H1 (cell line): ENCODE measurements at regions not wholly inside any gene's neighbourhood (a gene's known extent, or its start where the extent isn't known, plus 50 kb on each side); places are given as distances from the start of the nearest gene placed in this dataset.

Source experiments
- CTCF ChIA-PET: fragments of 300-600 bp; sonication (Branson Sonifier 250); formaldehyde crosslinking; loops from one replicate; lab custom pipeline; 2021; ENCODE audit not compliant: partially characterized antibody; lab: Charles Lee
- POLR2A ChIA-PET: fragments of 300-600 bp; sonication (Branson Sonifier 250); formaldehyde crosslinking; loops from one replicate; lab custom pipeline; 2021; ENCODE audit warnings: inconsistent platforms; ENCODE audit not compliant: partially characterized antibody; lab: Charles Lee
- DNase-seq, 2 experiments: peaks; one replicate each; pipeline versions ENCODE4 v3.0.0 to v3.0.0-alpha.2; 2010 to 2022; ENCODE audit warnings: low spot score in 2 of 2, low read depth in 1 of 2, mixed read lengths in 1 of 2
- FAIRE-seq: peaks from 2 replicates; lab custom pipeline; 2011; peaks lifted over from hg19 to GRCh38; lab: Jason Lieb, UNC
- H2AFZ ChIP-seq: 2 replicates; pipeline ENCODE4 v1.8.1; 2012; ENCODE audit warnings: low read length, inconsistent platforms
- H2AK5ac ChIP-seq: 2 replicates; pipeline ENCODE4 v1.6.1; 2013; ENCODE audit warnings: low read depth, low read length
- H2BK120ac ChIP-seq: replicated peaks from 2 replicates; pipeline ENCODE3; 2013; ENCODE audit warnings: low read depth, low read length, inconsistent platforms
- H2BK12ac ChIP-seq: 2 replicates; pipeline ENCODE4 v1.6.1; 2013; ENCODE audit warnings: low read depth, low read length
- H2BK15ac ChIP-seq: 2 replicates; pipeline ENCODE4 v1.6.1; 2013; ENCODE audit warnings: low read length
- H2BK20ac ChIP-seq: 2 replicates; pipeline ENCODE4 v1.6.1; 2013; ENCODE audit warnings: low read length
- H2BK5ac ChIP-seq: 2 replicates; pipeline ENCODE4 v1.6.1; 2013; ENCODE audit warnings: low read depth, low read length
- H3K14ac ChIP-seq: 2 replicates; pipeline ENCODE4 v1.6.1; 2013; ENCODE audit warnings: inconsistent platforms; ENCODE audit not compliant: insufficient read length
- H3K18ac ChIP-seq: 2 replicates; pipeline ENCODE4 v1.6.1; 2013; ENCODE audit warnings: low read length; ENCODE audit errors: extremely low read depth
- H3K23ac ChIP-seq: 2 replicates; pipeline ENCODE4 v1.6.1; 2013; ENCODE audit warnings: inconsistent platforms; ENCODE audit not compliant: insufficient read length
- H3K23me2 ChIP-seq: 2 replicates; pipeline ENCODE4 v1.6.1; 2013; ENCODE audit warnings: low read depth, low read length
- H3K27ac ChIP-seq: 2 replicates; pipeline ENCODE4 v1.6.1; 2011; ENCODE audit warnings: low read depth, low read length, inconsistent platforms
- H3K27me3 ChIP-seq, 4 experiments: replicated peaks in 1 of 4; 1 replicate in 1 of 4; 2 replicates in 3 of 4; pipeline versions ENCODE4 v1.6.1 to v1.8.1; 2011 to 2013; ENCODE audit warnings: low read length in 3 of 4, mild to moderate bottlenecking in 3 of 4, inconsistent platforms in 2 of 4, mixed read lengths in 2 of 4, moderate library complexity in 1 of 4; ENCODE audit not compliant: control insufficient read depth in 3 of 4, insufficient read depth in 3 of 4; ENCODE audit errors: extremely low read depth in 1 of 4
- H3K36me3 ChIP-seq, 4 experiments: 2 replicates each; pipeline versions ENCODE4 v1.6.1 to v1.8.1; 2011 to 2013; ENCODE audit warnings: mild to moderate bottlenecking in 4 of 4, low read length in 3 of 4, moderate library complexity in 2 of 4, control low read depth in 1 of 4, inconsistent platforms in 1 of 4; ENCODE audit not compliant: insufficient read depth in 4 of 4, control insufficient read depth in 2 of 4
- H3K4ac ChIP-seq: replicated peaks from 2 replicates; pipeline ENCODE3; 2013; ENCODE audit warnings: low read length, low read depth, mixed read lengths, inconsistent platforms; ENCODE audit not compliant: insufficient read length
- H3K4me1 ChIP-seq, 4 experiments: replicated peaks in 1 of 4; 1 replicate in 1 of 4; 2 replicates in 3 of 4; pipeline versions ENCODE4 v1.6.1 to v1.8.1; 2011 to 2013; ENCODE audit warnings: low read length in 3 of 4, inconsistent platforms in 2 of 4, mixed read lengths in 1 of 4; ENCODE audit not compliant: insufficient read depth in 4 of 4, control insufficient read depth in 3 of 4
- H3K4me2 ChIP-seq, 2 experiments: 2 replicates each; pipeline versions ENCODE4 v1.6.1 to v1.8.1; 2011 to 2013; ENCODE audit warnings: low read depth in 2 of 2, low read length in 2 of 2, control low read depth in 1 of 2, inconsistent platforms in 1 of 2, mild to moderate bottlenecking in 1 of 2; ENCODE audit not compliant: insufficient read depth in 1 of 2
- H3K4me3 ChIP-seq, 4 experiments: fragments of 200-600, 300-600 bp in 1 of 4; sonication (generic), shearing (Covaris generic), sonication (Bioruptor Twin) in 1 of 4; 2 replicates each; pipeline versions ENCODE4 v1.5.1 to v1.8.1; 2011 to 2016; ENCODE audit warnings: low read length in 4 of 4, low read depth in 3 of 4, control low read depth in 2 of 4, inconsistent platforms in 2 of 4, mild to moderate bottlenecking in 2 of 4, mixed read lengths in 1 of 4, moderate library complexity in 1 of 4; ENCODE audit not compliant: insufficient read depth in 2 of 4; ENCODE audit errors: extremely low read depth in 1 of 4
- H3K56ac ChIP-seq: replicated peaks from 2 replicates; pipeline ENCODE3; 2013; ENCODE audit warnings: low read depth, mild to moderate bottlenecking, mixed read lengths, low read length, inconsistent platforms; ENCODE audit not compliant: insufficient read length
- H3K79me1 ChIP-seq: 2 replicates; pipeline ENCODE4 v1.6.1; 2013; ENCODE audit warnings: low read depth, low read length, control low read depth
- H3K79me2 ChIP-seq, 2 experiments: 2 replicates each; pipeline versions ENCODE4 v1.6.1 to v1.8.1; 2012 to 2013; ENCODE audit warnings: low read length in 2 of 2, mild to moderate bottlenecking in 2 of 2, inconsistent platforms in 1 of 2; ENCODE audit not compliant: insufficient read depth in 2 of 2, control insufficient read depth in 1 of 2
- H3K9ac ChIP-seq, 4 experiments: replicated peaks in 1 of 4; 1 replicate in 1 of 4; 2 replicates in 3 of 4; pipeline versions ENCODE4 v1.6.1 to v1.8.1; 2011 to 2013; ENCODE audit warnings: low read depth in 3 of 4, low read length in 3 of 4, control low read depth in 2 of 4, mild to moderate bottlenecking in 2 of 4, moderate library complexity in 2 of 4, inconsistent platforms in 1 of 4; ENCODE audit errors: extremely low read depth in 1 of 4
- H3K9me3 ChIP-seq, 2 experiments: 2 replicates each; pipeline versions ENCODE4 v1.6.1 to v1.8.1; 2012 to 2013; ENCODE audit warnings: mild to moderate bottlenecking in 2 of 2, moderate library complexity in 2 of 2, control low read depth in 1 of 2, inconsistent platforms in 1 of 2, low read depth in 1 of 2, low read length in 1 of 2, mixed read lengths in 1 of 2; ENCODE audit not compliant: insufficient read depth in 2 of 2
- H4K20me1 ChIP-seq, 2 experiments: replicated peaks in 1 of 2; 2 replicates each; pipeline versions ENCODE3 to v1.8.1; 2011 to 2013; ENCODE audit warnings: inconsistent platforms in 2 of 2, low read length in 2 of 2, mild to moderate bottlenecking in 1 of 2; ENCODE audit not compliant: insufficient read depth in 2 of 2, control insufficient read depth in 1 of 2
- H4K5ac ChIP-seq: 2 replicates; pipeline ENCODE4 v1.6.1; 2013; ENCODE audit warnings: low read length, low read depth, mixed read lengths, inconsistent platforms; ENCODE audit not compliant: insufficient read length
- H4K8ac ChIP-seq: 2 replicates; pipeline ENCODE4 v1.8.0; 2013; ENCODE audit warnings: mild to moderate bottlenecking, moderate library complexity, low read length, inconsistent platforms; ENCODE audit not compliant: insufficient read depth; ENCODE audit errors: extremely low read depth
- H4K91ac ChIP-seq: replicated peaks from 2 replicates; pipeline ENCODE3; 2013; ENCODE audit warnings: low read length, mixed read lengths, inconsistent platforms; ENCODE audit not compliant: insufficient read length
- GABPA ChIP-seq: IDR thresholded peaks from 2 replicates; pipeline ENCODE4 v1.6.1; 2011; ENCODE audit warnings: mild to moderate bottlenecking, low read length, moderate library complexity, borderline replicate concordance; ENCODE audit not compliant: insufficient read depth
- SP1 ChIP-seq: IDR thresholded peaks from 2 replicates; pipeline ENCODE4 v1.6.1; 2011; ENCODE audit warnings: low read depth, low read length
- WGBS, 2 experiments: shearing (Covaris generic) in 1 of 2; methylation state at CpG; one replicate each; pipeline versions ENCODE4 v1.1.6 to v1.1.7; 2013 to 2015; ENCODE audit warnings: low lambda C conversion rate in 2 of 2, mixed read lengths in 2 of 2, inconsistent platforms in 1 of 2, low coverage in 1 of 2, missing lambda C conversion rate in 1 of 2; ENCODE audit not compliant: insufficient replicate concordance in 2 of 2, insufficient coverage in 1 of 2, insufficient read length in 1 of 2; ENCODE audit errors: extremely low coverage in 1 of 2, missing lambda C conversion rate in 1 of 2; 5-methylcytosine and 5-hydroxymethylcytosine counted together

GRCh38 chr7:121489440-121489839 lies 93.3 kb upstream of the FAM3C start:
- DNase-seq, result no peak
- Histone ChIP-seq H2BK20ac (no peak overlapping the region), H2BK5ac (no peak overlapping the region), H3K9ac (no peak overlapping the region), H4K91ac (no peak overlapping the region), H3K4me3 (peak overlapping the region in 1 of 4 experiments; percentile 3; a peak in 1 of 8 replicates), H4K20me1 (no peaks in the 10 kb centered on the region), H3K79me2 (no peaks in the 10 kb centered on the region), H3K27me3 (no peaks in the 10 kb centered on the region), H3K14ac (no peak overlapping the region), H3K79me1 (no peaks in the 10 kb centered on the region), H2AK5ac (no peak overlapping the region), H4K8ac (no peak overlapping the region), H2BK15ac (no peak overlapping the region), H2BK12ac (no peak overlapping the region), H3K4me2 (peak overlapping the region in 1 of 2 experiments; percentile 17; a peak in 1 of 4 replicates), H2AFZ (no peak overlapping the region), H3K9me3 (no peaks in the 10 kb centered on the region), H3K23me2 (no peaks in the 10 kb centered on the region), H2BK120ac (no peak overlapping the region), H3K4ac (no peak overlapping the region), H3K56ac (no peak overlapping the region), H3K4me1 (peaks cover 0 to 4% (median 0%) of the 10 kb centered on the region in 4 experiments; a peak in 1 of 7 replicates), H3K27ac (no peak overlapping the region), H3K36me3 (no peaks in the 10 kb centered on the region), H4K5ac (no peak overlapping the region), H3K23ac (no peak overlapping the region), H3K18ac (no peak overlapping the region)
- CTCF ChIA-PET, result interaction anchor here (0.6 to 1.3 kb wide), 2 partner anchors 94 to 505 kb away, joined by 3 to 4 read pairs; partner anchors contain the start of gene FAM3C
- FAIRE-seq, result no peak
- 85% methylated on average over 2 of the region's 2 CpGs; no CpG with 5 or more reads in 1 of the 2 experiments for WGBS, 2 experiments
- TF ChIP-seq SP1, result 0 out of 2 replicates have a peak, but pooled peaks have one; percentile 11
- no peak for TF ChIP-seq GABPA
- POLR2A ChIA-PET, result interaction anchor here (1.5 kb wide), 1 partner anchor 16 kb away, joined by 3 read pairs; no protein-coding TSS in a partner anchor
